GM12891 (cell line): ENCODE measurements at regions not wholly inside any gene's neighbourhood (a gene's known extent, or its start where the extent isn't known, plus 50 kb on each side); places are given as distances from the start of the nearest gene placed in this dataset.
"Not testable (repeated sequence)": the region's sequence is repeated elsewhere in the genome, so short reads cannot be mapped to it uniquely, and the experiment has no call there.

ENCODE experiments used
- POLR2A ChIP-seq: IDR thresholded peaks from 2 replicates; pipeline ENCODE4 v1.6.1; 2011; ENCODE audit warnings: low read depth, low read length, control low read depth
- POLR2AphosphoS5 ChIP-seq: IDR thresholded peaks from 2 replicates; pipeline ENCODE4 v1.6.1; 2011; ENCODE audit warnings: low read depth, low read length, control low read depth
- SPI1 ChIP-seq: IDR thresholded peaks from 2 replicates; pipeline ENCODE4 v1.6.1; 2011; ENCODE audit warnings: low read depth, low read length, control low read depth
- TAF1 ChIP-seq: IDR thresholded peaks from 2 replicates; pipeline ENCODE4 v1.6.1; 2011; ENCODE audit warnings: low read depth, low read length, control low read depth

- not testable (repeated sequence) for TF ChIP-seq POLR2A, TAF1, POLR2AphosphoS5, SPI1
Measured at GRCh38 chr17:30686538-30687479, 137.7 kb downstream of the CRLF3 start.
